Skin epidermis (tissue), 12 donors: ENCODE measurements at regions not wholly inside any gene's neighbourhood (a gene's known extent, or its start where the extent isn't known, plus 50 kb on each side); places are given as distances from the start of the nearest gene placed in this dataset.
A peak's percentile ranks its signal among the peaks of the same experiment; 100 is the strongest.

Experiments used
- H3K27ac ChIP-seq, 21 experiments: fragments of 200-600 bp; sonication (generic) in 11 of 21; one replicate each; pipeline ENCODE4 v1.5.0; 2020; ENCODE audit warnings: mild to moderate bottlenecking in 3 of 21, inconsistent platforms in 2 of 21, moderate library complexity in 2 of 21
- H3K4me3 ChIP-seq, 7 experiments: fragments of 200-600 bp; sonication (generic) in 2 of 7; one replicate each; pipeline ENCODE4 v1.5.0; 2020; ENCODE audit warnings: inconsistent platforms in 2 of 7, mild to moderate bottlenecking in 2 of 7, moderate library complexity in 1 of 7

DNA sequence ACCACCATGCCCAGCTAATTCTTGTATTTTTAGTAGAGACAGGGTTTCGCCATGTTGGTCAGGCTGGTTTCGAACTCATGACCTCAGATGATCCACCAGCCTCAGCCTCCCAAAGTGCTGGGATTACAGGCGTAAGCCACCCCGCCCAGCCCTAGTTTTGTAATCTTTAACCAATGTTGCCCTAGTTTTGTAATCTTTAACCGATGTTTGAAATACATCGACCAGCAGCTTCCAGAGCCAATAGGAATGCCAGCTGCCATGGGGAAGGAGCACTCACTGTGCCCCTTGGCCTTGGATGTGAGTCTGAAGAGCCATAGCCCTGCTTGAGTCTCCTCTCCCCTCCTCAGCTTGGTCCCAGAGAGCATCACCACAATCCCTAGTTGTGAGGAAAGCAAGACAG, 209.3 kb upstream of the RGS6 start:
- Histone ChIP-seq H3K4me3 (no peak overlapping the region), H3K27ac (no peak overlapping the region)

DNA sequence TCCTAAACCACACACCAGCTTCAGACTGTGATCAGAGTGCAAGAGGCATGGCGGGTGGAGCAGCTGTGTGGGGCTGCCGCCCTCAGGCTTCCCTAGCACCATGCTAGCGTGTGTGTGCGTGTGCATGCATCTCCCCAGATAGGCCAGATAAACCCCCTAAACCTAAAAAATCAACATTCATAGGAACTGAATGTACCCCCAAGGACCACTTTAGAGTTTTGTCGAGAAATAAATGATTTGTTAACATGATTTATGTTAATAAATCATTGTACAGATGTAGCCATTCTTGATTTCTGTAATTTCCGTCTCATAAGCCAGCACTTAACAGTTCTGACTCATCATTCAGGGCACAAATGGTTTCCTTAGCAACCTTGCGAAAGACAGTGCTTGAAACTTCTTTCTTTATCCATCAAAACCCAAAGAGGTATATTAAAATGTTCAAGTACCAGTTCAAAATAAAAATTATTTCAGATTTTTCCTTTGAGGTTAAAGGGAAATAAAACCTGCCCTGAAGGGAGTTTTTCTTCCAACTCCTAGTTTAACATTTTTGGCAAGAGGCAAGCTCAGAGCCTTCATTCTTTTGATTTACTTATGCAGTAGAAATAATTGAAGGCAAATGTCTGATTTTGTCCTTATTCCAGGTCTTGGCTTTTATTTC, 206.2 kb upstream of the RGS6 start:
- peak overlapping the region in 8 of 21 experiments; percentile 3 to 58 (median 39) for H3K27ac ChIP-seq
- no peak overlapping the region for H3K4me3 ChIP-seq

DNA sequence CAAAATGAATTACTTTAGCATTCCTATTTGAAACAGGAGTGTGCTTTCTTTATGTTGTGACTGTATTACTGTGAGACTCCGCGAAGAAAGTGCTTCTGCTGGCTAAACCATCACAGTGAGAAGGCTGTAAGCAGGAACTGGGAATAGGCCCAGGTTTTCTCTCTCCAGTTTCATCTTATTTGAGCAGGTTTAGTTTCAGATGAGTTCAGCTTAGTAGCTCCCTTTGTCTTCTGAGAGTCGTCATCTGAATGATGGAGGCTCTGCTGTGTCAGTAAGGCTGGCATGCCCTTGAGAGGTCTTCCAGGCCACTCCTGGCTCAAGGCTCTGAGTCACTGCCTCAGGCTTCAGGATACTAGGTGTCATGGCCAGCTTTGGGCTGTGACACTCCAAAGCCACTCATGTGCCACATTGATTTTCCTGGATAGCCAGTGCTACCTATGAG, 205.6 kb upstream of the RGS6 start:
- Histone ChIP-seq H3K4me3 (no peak overlapping the region), H3K27ac (peak overlapping the region in 4 of 21 experiments; percentile 3 to 16 (median 5))

GRCh38 chr14:71728386-71728785, 203.8 kb upstream of the RGS6 start:
- no peak overlapping the region for H3K27ac ChIP-seq
- H3K4me3 ChIP-seq = no peak overlapping the region

DNA sequence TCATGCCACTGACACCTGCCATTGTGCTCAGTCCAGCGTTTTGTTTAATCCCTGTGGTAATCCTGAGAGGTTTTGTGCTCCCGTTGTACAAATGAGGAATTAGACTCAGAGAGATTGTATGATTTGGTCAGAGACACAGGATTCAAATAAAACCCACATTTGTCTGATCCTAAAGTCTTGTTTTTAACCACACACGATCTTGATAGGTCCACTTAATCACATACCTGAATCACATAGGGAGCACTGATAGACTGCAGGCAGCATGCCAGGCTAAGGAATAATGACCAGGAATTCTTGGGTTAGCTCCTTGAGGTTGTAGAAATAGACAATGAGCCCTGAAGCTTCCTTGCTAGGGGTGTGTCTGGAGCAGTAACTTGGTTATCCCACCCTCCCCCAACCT, 202.6 kb upstream of the RGS6 start:
- Histone ChIP-seq H3K4me3 (no peak overlapping the region), H3K27ac (no peak overlapping the region)

- H3K4me3 ChIP-seq = no peak overlapping the region
- H3K27ac ChIP-seq = no peak overlapping the region
These were observed 201.8 kb upstream of the RGS6 start for GRCh38 chr14:71730471-71730870.

DNA sequence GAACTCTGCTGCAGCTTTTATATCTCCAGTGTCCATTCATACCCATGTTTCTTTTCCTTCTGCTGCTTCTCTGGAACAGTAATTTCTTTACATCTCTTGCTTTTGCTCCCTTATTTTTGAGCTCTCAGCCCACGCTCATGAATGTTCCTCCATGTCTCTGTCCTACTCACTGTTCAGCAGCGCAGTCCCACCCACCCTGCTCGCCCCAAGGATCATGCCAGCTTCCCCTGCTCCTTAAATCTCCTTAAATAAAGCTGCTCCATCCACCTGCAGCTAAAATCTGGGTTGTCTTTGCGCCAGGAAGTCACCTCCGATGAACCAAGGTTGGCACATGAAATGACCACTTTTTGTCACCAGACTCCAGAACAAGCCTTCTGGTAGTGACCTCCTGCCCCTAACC, 201.1 kb upstream of the RGS6 start:
- no peak overlapping the region for H3K27ac ChIP-seq
- no peak overlapping the region for H3K4me3 ChIP-seq

- no peak overlapping the region for H3K4me3 ChIP-seq
- peak overlapping the region in 2 of 21 experiments; percentile 3 to 37 for H3K27ac ChIP-seq
These were observed 198.9 kb upstream of the RGS6 start for GRCh38 chr14:71733210-71733883.

DNA sequence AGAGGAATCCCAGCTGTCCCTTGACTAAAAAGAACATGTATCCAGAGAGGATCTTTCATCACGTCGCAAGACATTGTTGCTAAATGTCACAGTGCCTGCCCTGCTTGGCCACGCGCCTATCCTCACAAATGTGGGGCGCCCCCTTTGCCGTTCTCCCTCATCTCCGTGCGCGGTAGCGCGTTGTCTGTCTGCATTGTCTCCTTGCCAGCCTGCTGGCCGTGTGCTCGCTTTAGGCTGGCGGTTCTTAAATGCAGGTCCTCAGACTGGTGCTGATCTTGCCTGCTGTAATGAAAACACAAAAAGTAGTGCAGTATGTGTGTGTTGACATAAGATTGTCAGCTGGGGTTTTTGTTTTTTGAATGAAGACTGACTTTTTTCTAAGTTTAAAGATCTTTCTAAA, 198.2 kb upstream of the RGS6 start:
- Histone ChIP-seq H3K4me3 (no peak overlapping the region), H3K27ac (no peak overlapping the region)

DNA sequence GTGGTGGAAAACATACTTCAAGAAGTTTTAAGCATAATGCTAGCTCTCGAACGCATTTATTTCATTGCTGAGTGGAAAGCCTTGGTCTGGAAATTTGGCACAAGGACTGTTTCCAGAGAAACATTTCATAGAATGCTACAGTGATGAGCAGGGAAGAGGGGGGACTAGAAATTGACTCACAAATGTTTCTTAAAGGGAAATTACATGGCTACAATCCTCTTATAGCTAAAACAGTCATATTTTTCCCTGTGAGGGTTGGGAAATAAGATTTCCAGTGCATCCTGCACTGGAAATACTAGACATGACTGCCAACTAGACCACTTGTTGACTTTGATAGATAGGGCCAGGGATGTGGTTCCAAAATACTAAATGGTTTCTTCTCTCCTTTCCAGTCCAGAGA, 197.3 kb upstream of the RGS6 start:
- H3K27ac ChIP-seq = no peak overlapping the region
- H3K4me3 ChIP-seq = no peak overlapping the region

GRCh38 chr14:71737760-71738159, 194.5 kb upstream of the RGS6 start:
- H3K27ac ChIP-seq = peak overlapping the region in 2 of 21 experiments; percentile 7 to 59
- no peak overlapping the region for H3K4me3 ChIP-seq

DNA sequence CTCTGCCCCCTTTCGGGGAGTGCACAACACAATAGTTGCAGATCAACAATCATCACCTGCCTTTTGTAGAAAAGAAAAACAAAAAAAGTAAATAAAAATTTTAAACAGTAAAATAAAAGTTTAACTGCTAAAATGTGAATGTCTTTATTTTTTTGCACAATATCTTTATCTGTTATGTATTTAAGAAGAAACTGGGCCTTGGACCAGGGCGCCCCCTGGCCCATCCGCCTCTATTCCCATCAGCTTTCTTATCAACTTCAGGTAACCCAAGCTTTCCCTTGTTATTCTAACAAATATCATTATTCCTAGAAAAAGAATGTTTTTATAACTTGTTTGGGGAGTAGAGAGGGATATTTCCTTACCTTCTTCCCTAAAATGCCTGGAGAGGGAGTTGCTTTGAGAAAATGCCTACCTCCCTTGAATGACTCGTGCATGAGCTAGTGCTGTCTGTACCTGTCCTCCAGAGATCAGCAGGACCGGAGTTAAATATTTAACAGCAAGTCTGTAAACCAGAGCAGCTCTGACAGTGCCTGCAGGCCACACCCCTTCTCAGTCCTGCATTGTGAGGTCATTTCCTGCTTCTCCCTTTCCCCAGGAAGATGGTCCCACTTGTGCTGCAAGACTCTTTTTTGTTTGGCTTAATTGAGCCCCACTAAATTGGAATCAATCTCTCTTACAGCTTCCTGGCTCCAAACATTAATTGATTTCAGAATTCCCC, 192.8 kb upstream of the RGS6 start:
- peak overlapping the region in 2 of 21 experiments; percentile 14 to 23 for H3K27ac ChIP-seq
- no peak overlapping the region for H3K4me3 ChIP-seq

DNA sequence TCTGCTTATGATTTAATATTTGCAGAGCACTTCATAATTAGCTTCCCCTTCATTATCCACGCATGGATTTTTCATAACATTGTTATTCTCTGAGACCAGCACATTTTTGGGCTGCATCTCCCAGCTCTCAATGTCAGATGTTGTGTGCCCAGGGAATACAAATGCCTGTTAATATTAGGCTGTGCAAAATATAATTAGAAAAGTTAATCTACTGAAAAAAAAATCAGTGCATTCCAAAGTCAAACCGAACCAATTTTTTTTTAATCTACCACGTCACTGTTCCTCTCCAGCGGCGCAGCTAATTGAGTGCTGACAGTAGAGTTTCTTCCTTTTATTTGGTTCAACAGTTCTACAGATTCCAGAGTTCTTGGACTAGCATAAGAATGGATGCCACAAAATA, 191.0 kb upstream of the RGS6 start:
- H3K4me3 ChIP-seq = no peak overlapping the region

GRCh38 chr14:71742485-71742884, 189.7 kb upstream of the RGS6 start:
- Histone ChIP-seq H3K4me3 (no peak overlapping the region), H3K27ac (no peak overlapping the region)

More for the DNA sequence above, 191.0 kb upstream of the RGS6 start:
- no peak overlapping the region for H3K27ac ChIP-seq

DNA sequence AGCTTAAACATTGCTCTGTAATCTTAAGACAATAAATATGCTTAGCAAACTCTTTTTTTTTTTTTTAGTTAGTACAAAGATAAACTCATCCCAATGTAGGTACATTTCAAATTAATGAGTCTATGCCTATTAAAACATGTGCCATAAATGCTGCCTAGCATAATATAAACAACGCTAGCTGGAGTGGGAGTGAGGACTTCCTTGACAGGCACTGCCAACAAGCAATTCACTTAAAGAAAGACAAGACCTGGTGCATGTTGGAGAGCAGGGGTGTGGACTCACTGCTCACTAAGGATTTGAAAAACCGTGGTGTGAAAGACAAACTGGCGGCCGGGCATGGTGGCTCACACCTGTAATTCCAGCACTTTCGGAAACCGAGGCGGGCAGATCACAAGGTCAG, 187.2 kb upstream of the RGS6 start:
- H3K4me3 ChIP-seq = no peak overlapping the region

DNA sequence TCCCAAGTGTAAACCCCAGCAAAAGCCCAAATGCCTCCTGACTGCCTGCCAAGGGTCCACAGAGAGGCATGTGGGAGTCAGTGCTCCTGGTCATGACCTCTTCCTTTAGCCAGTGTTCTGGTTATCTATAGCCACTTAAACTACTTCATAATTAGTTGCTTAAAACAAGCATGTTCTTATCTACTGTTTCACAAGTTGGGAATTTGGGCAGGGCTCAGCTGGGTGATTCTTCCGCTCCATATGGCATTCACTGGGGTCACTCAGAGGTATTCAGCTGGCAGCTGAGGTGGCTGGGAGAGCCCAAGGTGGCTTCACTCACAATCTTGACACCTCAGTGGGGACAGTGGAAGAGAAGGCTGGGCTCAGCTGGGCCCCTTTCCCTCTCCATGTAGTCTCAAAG, 184.0 kb upstream of the RGS6 start:
- Histone ChIP-seq H3K27ac (no peak overlapping the region), H3K4me3 (no peak overlapping the region)

More for the DNA sequence above, 187.2 kb upstream of the RGS6 start:
- H3K27ac ChIP-seq = no peak overlapping the region

DNA sequence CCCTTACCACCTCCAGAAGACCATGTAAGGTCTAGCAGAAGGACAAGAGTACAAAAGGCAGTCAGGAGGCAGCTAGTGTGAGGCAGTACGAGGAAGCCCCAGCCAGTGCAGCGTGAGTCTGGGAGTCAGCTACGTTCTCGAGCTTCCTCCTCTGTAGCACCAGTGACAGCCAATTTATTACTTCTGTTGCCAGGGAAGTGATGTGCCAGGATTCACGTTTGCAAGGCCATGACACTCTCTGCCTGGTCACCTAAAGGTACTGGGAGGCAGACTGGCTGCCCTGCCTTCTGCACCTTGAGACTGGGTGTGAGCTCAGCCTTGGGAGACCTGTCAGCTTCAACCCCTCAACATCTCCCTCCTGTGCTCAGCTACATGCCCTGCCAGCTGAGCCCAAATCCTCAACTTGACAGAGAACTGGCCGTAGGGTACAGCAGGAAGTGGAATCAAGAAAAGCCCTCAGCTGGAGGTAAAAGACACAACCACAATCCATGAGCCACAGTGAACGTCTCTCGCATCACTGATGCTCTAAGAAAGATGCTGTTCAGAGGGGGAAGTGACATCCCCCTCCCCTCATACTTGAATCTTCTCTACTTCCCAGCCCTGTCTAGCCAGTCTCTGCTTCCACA, 182.5 kb upstream of the RGS6 start:
- Histone ChIP-seq H3K27ac (no peak overlapping the region), H3K4me3 (no peak overlapping the region)

DNA sequence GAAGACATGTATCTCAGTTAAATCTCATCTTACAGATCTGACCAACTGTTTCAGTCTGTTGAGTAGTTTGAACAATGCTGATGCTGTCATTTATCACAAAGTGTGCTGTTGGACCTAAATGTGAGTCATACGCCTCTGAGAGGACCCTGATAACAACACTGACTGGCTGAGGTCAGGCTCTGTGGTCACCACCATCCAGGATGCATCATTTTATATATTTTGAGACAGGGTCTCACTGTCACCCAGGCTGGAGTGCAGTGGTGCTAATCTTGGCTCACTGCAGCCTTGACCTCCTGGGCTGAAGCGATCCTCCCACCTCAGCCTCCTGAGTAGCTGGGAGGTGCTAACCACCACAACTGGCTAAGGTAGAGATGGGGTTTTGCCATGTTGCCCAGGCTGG, 181.0 kb upstream of the RGS6 start:
- H3K27ac ChIP-seq = no peak overlapping the region
- H3K4me3 ChIP-seq = no peak overlapping the region

- Histone ChIP-seq H3K4me3 (no peak overlapping the region), H3K27ac (no peak overlapping the region)
These were observed 180.0 kb upstream of the RGS6 start for GRCh38 chr14:71752111-71752738.
